Progenitor cell of endocrine pancreas (in vitro differentiated cells): ENCODE measurements at regions not wholly inside any gene's neighbourhood (a gene's known extent, or its start where the extent isn't known, plus 50 kb on each side); places are given as distances from the start of the nearest gene placed in this dataset.
"Not testable (repeated sequence)": the region's sequence is repeated elsewhere in the genome, so short reads cannot be mapped to it uniquely, and the experiment has no call there.

Source experiments
- DNase-seq: peaks from one replicate; pipeline ENCODE4 v3.0.0; 2021; ENCODE audit warnings: low spot score; ENCODE audit not compliant: unreplicated experiment
- H3K27ac Mint-ChIP-seq: 2 replicates; pipeline ENCODE4 v1.8.0; 2021; ENCODE audit warnings: mild to moderate bottlenecking, moderate library complexity, mixed read lengths
- H3K27me3 Mint-ChIP-seq: 2 replicates; pipeline ENCODE4 v1.8.0; 2021; ENCODE audit warnings: mixed read lengths
- H3K36me3 Mint-ChIP-seq: 2 replicates; pipeline ENCODE4 v1.8.0; 2022; ENCODE audit warnings: mixed read lengths; ENCODE audit not compliant: insufficient read depth
- H3K4me1 Mint-ChIP-seq: 2 replicates; pipeline ENCODE4 v1.8.0; 2021; ENCODE audit warnings: low read depth, mixed read lengths
- H3K4me3 Mint-ChIP-seq: 2 replicates; pipeline ENCODE4 v1.8.0; 2021; ENCODE audit warnings: low read depth, mild to moderate bottlenecking, moderate library complexity, mixed read lengths
- H3K9me3 Mint-ChIP-seq: 2 replicates; pipeline ENCODE4 v1.8.0; 2021; ENCODE audit warnings: low read depth, mixed read lengths
- TF ChIP-seq, protein P1 (sequence below): fragments of 200-600 bp; sonication (generic); IDR thresholded peaks from one replicate; pipeline ENCODE4 v1.5.0; 2021; ENCODE audit warnings: antibody characterized with exemption, mild to moderate bottlenecking; ENCODE audit not compliant: unreplicated experiment

DNA sequence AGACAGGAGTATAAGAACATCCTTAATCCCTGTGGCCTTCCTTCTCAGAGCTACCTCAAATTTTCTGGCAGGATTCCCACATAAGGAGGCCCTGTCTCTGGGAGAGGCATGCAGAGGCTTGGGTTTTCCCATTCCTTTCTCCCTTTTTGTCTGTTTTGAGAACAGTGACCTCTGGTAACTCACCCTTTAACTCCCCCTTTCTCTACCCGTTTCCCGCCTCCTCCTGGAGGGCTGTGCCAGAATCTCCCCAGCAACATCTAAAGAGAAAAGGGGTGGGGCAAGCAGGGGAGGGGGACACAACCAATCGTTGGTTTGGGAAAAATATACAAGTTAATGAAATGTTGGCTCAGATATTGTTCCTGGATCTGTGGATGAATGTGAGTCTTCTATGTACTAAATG lies 303.7 kb upstream of the IRS4 start:
- TF ChIP-seq, protein P1, sequence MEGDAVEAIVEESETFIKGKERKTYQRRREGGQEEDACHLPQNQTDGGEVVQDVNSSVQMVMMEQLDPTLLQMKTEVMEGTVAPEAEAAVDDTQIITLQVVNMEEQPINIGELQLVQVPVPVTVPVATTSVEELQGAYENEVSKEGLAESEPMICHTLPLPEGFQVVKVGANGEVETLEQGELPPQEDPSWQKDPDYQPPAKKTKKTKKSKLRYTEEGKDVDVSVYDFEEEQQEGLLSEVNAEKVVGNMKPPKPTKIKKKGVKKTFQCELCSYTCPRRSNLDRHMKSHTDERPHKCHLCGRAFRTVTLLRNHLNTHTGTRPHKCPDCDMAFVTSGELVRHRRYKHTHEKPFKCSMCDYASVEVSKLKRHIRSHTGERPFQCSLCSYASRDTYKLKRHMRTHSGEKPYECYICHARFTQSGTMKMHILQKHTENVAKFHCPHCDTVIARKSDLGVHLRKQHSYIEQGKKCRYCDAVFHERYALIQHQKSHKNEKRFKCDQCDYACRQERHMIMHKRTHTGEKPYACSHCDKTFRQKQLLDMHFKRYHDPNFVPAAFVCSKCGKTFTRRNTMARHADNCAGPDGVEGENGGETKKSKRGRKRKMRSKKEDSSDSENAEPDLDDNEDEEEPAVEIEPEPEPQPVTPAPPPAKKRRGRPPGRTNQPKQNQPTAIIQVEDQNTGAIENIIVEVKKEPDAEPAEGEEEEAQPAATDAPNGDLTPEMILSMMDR = no peak
- DNase-seq = no peak
- H3K9me3 Mint-ChIP-seq = no peaks in the 10 kb centered on the region
- H3K27me3 Mint-ChIP-seq = no peaks in the 10 kb centered on the region
- H3K36me3 Mint-ChIP-seq = no peaks in the 10 kb centered on the region
- H3K4me3 Mint-ChIP-seq = no peak overlapping the region
- H3K4me1 Mint-ChIP-seq = peaks cover 6% of the 10 kb centered on the region
- no peak overlapping the region for H3K27ac Mint-ChIP-seq

DNA sequence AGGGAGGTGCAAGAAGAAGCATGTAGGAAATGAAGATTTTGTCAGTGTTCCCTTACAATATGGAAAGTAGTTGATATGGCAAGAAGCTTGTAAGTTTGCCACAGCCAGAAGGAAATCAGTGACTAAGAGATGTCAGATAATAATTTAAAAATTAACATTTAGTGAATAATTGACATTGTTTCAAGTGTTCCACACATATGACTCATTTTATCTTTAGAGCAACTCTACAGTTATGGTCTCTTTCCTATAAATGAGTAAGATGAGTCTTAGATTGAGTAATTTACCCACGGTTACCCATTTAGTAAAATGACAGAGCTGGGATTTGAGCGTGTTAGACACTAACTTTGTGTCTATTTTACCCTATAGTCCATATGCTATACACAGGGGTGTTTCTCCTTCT lies 300.3 kb upstream of the IRS4 start:
- H3K27me3 Mint-ChIP-seq = no peaks in the 10 kb centered on the region

DNA sequence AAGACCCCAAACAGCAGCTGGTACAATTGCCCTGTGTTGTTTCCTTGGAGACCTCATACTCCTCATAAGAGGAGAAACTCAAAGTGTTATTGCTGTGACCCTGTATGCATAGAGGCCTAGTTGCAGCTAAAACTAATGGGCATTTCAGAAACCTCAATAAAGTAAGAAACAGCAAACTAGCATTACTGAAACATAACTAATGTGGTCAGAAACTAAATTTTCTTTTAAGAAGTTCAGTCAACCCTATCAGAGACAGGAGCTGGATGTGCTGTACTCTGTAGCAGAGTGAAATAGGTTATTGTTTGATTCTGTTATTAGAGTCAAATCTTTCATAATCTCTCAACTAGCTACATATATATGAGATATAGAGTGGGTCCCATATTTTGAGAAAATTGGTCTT lies 257.5 kb upstream of the IRS4 start:
- TF ChIP-seq, protein P1 = no peak
- Mint-ChIP-seq H3K27me3 (no peaks in the 10 kb centered on the region), H3K4me3 (no peak overlapping the region), H3K36me3 (no peaks in the 10 kb centered on the region), H3K27ac (no peak overlapping the region), H3K9me3 (peaks cover 13% of the 10 kb centered on the region), H3K4me1 (peaks cover 2% of the 10 kb centered on the region)
- no peak for DNase-seq

More for the DNA sequence above, 300.3 kb upstream of the IRS4 start:
- H3K36me3 Mint-ChIP-seq = no peaks in the 10 kb centered on the region
- H3K27ac Mint-ChIP-seq = no peak overlapping the region
- peaks cover 3% of the 10 kb centered on the region for H3K9me3 Mint-ChIP-seq
- TF ChIP-seq, protein P1 = no peak
- DNase-seq = no peak
- no peak overlapping the region for H3K4me3 Mint-ChIP-seq
- H3K4me1 Mint-ChIP-seq = peaks cover 6% of the 10 kb centered on the region

DNA sequence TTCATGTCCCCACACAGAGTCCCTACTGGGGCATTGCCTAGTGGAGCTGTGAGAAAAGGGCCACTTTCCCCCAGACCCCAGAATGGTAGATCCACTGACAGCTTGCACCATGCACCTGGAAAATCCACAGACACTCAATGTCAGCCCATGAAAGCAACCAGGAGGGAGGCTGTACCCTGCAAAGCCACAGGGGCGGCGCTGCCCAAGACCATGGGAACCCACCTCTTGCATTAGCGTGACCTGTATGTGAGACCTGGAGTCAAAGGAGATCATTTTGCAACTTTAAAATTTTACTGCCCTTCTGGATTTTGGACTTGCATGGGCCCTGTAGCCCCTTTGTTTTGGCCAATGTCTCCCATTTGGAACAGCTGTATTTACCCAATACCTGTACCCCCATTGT lies 236.5 kb upstream of the IRS4 start:
- not testable (repeated sequence) for H3K36me3 Mint-ChIP-seq, H3K27ac Mint-ChIP-seq, H3K4me1 Mint-ChIP-seq, H3K9me3 Mint-ChIP-seq, H3K4me3 Mint-ChIP-seq, H3K27me3 Mint-ChIP-seq, DNase-seq

DNA sequence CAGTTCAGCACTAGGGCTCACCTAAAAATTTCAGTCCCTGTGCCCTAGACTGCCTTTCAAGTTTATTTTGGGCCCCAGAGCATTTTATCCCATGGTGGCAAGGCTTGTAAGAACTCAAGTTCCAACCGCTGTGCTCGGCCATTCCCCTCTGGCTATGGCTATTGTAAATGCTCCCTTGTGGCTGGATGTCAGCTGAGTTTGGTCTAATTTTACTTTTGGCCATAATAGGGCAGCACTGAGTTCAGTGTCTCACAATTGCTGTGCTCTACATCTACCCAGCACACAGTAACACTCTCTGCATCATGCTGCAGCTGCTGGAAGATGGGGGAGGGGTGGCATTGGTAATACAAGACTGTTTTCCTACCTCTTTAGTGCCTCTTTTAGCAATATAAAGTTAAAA lies 210.8 kb upstream of the IRS4 start:
- Mint-ChIP-seq H3K9me3 (peaks cover 4% of the 10 kb centered on the region), H3K27ac (no peak overlapping the region), H3K4me3 (no peak overlapping the region), H3K4me1 (no peaks in the 10 kb centered on the region), H3K36me3 (no peaks in the 10 kb centered on the region), H3K27me3 (peaks cover 7% of the 10 kb centered on the region)
- no peak for DNase-seq
- TF ChIP-seq, protein P1 = no peak

DNA sequence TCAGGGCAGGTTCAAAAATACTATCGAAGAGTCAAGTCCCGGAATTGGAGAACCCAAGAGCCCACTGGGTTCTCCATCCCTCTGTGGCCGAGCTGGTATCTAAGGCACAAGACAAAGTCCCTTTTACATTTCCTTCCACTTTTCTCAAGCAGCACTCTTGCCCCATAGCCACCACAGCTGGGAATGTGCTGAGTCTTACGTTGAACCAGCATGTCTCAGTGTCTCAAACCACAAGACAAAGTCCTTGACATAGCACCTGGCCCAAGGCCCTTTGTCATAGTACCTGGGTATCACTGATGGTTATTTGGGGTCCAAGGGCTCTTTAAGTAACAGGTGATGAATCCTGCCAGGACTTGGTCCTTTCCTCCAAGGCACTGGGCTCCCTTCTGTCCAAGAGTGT lies 210.2 kb upstream of the IRS4 start:
- TF ChIP-seq, protein P1 = no peak
- Mint-ChIP-seq H3K4me1 (no peaks in the 10 kb centered on the region), H3K36me3 (no peaks in the 10 kb centered on the region), H3K9me3 (peaks cover 11% of the 10 kb centered on the region), H3K27me3 (peaks cover 7% of the 10 kb centered on the region), H3K27ac (no peak overlapping the region), H3K4me3 (no peak overlapping the region)
- DNase-seq = no peak
